Endothelial cell of umbilical vein (primary cell): ENCODE measurements at regions not wholly inside any gene's neighbourhood (a gene's known extent, or its start where the extent isn't known, plus 50 kb on each side); places are given as distances from the start of the nearest gene placed in this dataset.

ENCODE experiments used
- BruUV-seq: library from RNA; stranded (reverse); fragments of 400-500 nt; replicated peaks from 2 replicates; lab custom pipeline; 2021; lab: Mats Ljungman, UMichigan
- CTCF ChIA-PET: fragments of 300-600, 350-600 bp; sonication (Branson Sonifier 250); formaldehyde crosslinking; loops from one replicate; lab custom pipeline; 2021; ENCODE audit warnings: antibody characterized with exemption, inconsistent platforms; lab: Charles Lee
- POLR2A ChIA-PET: fragments of 300-600, 350-600 bp; sonication (Branson Sonifier 250); formaldehyde crosslinking; loops from one replicate; lab custom pipeline; 2021; ENCODE audit warnings: antibody characterized with exemption, inconsistent platforms; lab: Charles Lee
- DNase-seq: peaks from one replicate; pipeline ENCODE4 v3.0.0-alpha.2; 2011; ENCODE audit warnings: low read depth, low spot score
- FAIRE-seq: peaks from 2 replicates; lab custom pipeline; 2011; peaks lifted over from hg19 to GRCh38; lab: Jason Lieb, UNC
- H2AFZ ChIP-seq: 2 replicates; pipeline ENCODE4 v1.6.0; 2012; ENCODE audit warnings: low read depth, low read length, control low read depth, inconsistent platforms
- H3K27ac ChIP-seq: 2 replicates; pipeline ENCODE4 v1.5.1; 2011; ENCODE audit warnings: low read depth, mild to moderate bottlenecking, control low read depth, low read length, moderate library complexity; ENCODE audit not compliant: insufficient read depth
- H3K27me3 ChIP-seq, 2 experiments: 2 replicates each; pipeline versions ENCODE4 v1.6.0 to v1.6.1; 2011; ENCODE audit warnings: low read length in 2 of 2, mixed read lengths in 1 of 2; ENCODE audit not compliant: control insufficient read depth in 2 of 2, insufficient read depth in 2 of 2
- H3K36me3 ChIP-seq, 2 experiments: 2 replicates in 1 of 2; 3 replicates in 1 of 2; pipeline ENCODE4 v1.5.1; 2011; ENCODE audit warnings: low read length in 2 of 2, mild to moderate bottlenecking in 1 of 2, moderate library complexity in 1 of 2; ENCODE audit not compliant: control insufficient read depth in 2 of 2, insufficient read depth in 2 of 2; ENCODE audit errors: extremely low read depth in 1 of 2
- H3K4me1 ChIP-seq: 3 replicates; pipeline ENCODE4 v1.5.1; 2011; ENCODE audit warnings: mild to moderate bottlenecking, low read length; ENCODE audit not compliant: control insufficient read depth, insufficient read depth; ENCODE audit errors: extremely low read depth
- H3K4me2 ChIP-seq: 2 replicates; pipeline ENCODE4 v1.6.1; 2011; ENCODE audit warnings: low read length, control low read depth, mixed read lengths; ENCODE audit not compliant: insufficient read depth
- H3K4me3 ChIP-seq, 3 experiments: fragments of 200-600 bp in 1 of 3; sonication (generic), shearing (Covaris generic) in 1 of 3; replicated peaks in 1 of 3; 2 replicates each; pipeline ENCODE4 v1.5.1; 2011 to 2016; ENCODE audit warnings: control low read depth in 3 of 3, low read length in 3 of 3, mild to moderate bottlenecking in 2 of 3, inconsistent platforms in 1 of 3, low read depth in 1 of 3, moderate library complexity in 1 of 3; ENCODE audit not compliant: insufficient read depth in 1 of 3
- H3K79me2 ChIP-seq: 2 replicates; pipeline ENCODE4 v1.6.0; 2012; ENCODE audit warnings: low read length, inconsistent platforms; ENCODE audit not compliant: control insufficient read depth, insufficient read depth
- H3K9ac ChIP-seq: replicated peaks from 2 replicates; pipeline ENCODE3; 2011; ENCODE audit warnings: low read length, control low read depth; ENCODE audit not compliant: insufficient read depth; ENCODE audit errors: extremely low read depth
- H3K9me1 ChIP-seq: replicated peaks from 3 replicates; pipeline ENCODE4 v1.6.0; 2011; ENCODE audit warnings: mild to moderate bottlenecking, low read length; ENCODE audit not compliant: control insufficient read depth, insufficient read depth; ENCODE audit errors: extremely low read depth
- H3K9me3 ChIP-seq: replicated peaks from 2 replicates; pipeline ENCODE4 v1.5.1; 2012; ENCODE audit warnings: low read length, inconsistent platforms; ENCODE audit not compliant: control insufficient read depth, insufficient read depth
- H4K20me1 ChIP-seq: replicated peaks from 2 replicates; pipeline ENCODE3; 2011; ENCODE audit warnings: mild to moderate bottlenecking, low read length; ENCODE audit not compliant: control insufficient read depth, insufficient read depth; ENCODE audit errors: extremely low read depth
- CTCF ChIP-seq, 2 donors: IDR thresholded peaks; 1 replicate in 1 of 2; 2 replicates in 1 of 2; pipeline ENCODE4 v1.5.1; 2011; ENCODE audit warnings: low read length in 2 of 2, mild to moderate bottlenecking in 2 of 2, moderate library complexity in 2 of 2, control low read depth in 1 of 2, inconsistent platforms in 1 of 2, low read depth in 1 of 2; ENCODE audit not compliant: insufficient read depth in 1 of 2; ENCODE audit errors: extremely low read depth in 1 of 2
- EZH2 ChIP-seq: IDR thresholded peaks from 2 replicates; pipeline ENCODE4 v1.6.1; 2012; ENCODE audit warnings: borderline replicate concordance, low read depth, mild to moderate bottlenecking, moderate library complexity, low read length, inconsistent platforms; ENCODE audit not compliant: severe bottlenecking
- FOS ChIP-seq: IDR thresholded peaks from 2 replicates; pipeline ENCODE4 v1.6.1; 2011; ENCODE audit warnings: mild to moderate bottlenecking, low read length, moderate library complexity, borderline replicate concordance; ENCODE audit not compliant: insufficient read depth
- GATA2 ChIP-seq: IDR thresholded peaks from 2 replicates; pipeline ENCODE4 v1.7.0; 2011; ENCODE audit warnings: low read depth, mild to moderate bottlenecking, moderate library complexity, mixed read lengths, low read length; ENCODE audit not compliant: insufficient read length, insufficient read depth
- JUN ChIP-seq: IDR thresholded peaks from 2 replicates; pipeline ENCODE4 v1.6.1; 2011; ENCODE audit warnings: borderline replicate concordance, low read depth; ENCODE audit not compliant: insufficient read length, insufficient read depth
- MAX ChIP-seq: IDR thresholded peaks from 2 replicates; pipeline ENCODE4 v1.6.1; 2011; ENCODE audit not compliant: insufficient read depth, insufficient read length
- MYC ChIP-seq: IDR thresholded peaks from one replicate; pipeline ENCODE4 v1.6.1; 2011; ENCODE audit warnings: mild to moderate bottlenecking, low read depth, low read length
- POLR2A ChIP-seq: IDR thresholded peaks from 2 replicates; pipeline ENCODE4 v1.6.1; 2012; ENCODE audit warnings: low read depth, mild to moderate bottlenecking, control low read depth, low read length
- POLR2AphosphoS5 ChIP-seq: IDR thresholded peaks from 2 replicates; pipeline ENCODE4 v1.6.1; 2012; ENCODE audit warnings: low read depth, mild to moderate bottlenecking, control low read depth, low read length, moderate library complexity; ENCODE audit not compliant: insufficient read depth
- dilution Hi-C: fragments of 300-500 bp; cut with MboI; formaldehyde crosslinking; loops from one replicate; pipeline ENCODE4 v1.15.0; 2019; ENCODE audit warnings: low sequenced_read_pairs; ENCODE audit not compliant: extremely low pct_ligation_motif_present
- intact Hi-C: fragments of 100-400 bp; cut with micrococcal nuclease; formaldehyde crosslinking; loops from one replicate; pipeline ENCODE4 v1.10.0; 2022

DNA sequence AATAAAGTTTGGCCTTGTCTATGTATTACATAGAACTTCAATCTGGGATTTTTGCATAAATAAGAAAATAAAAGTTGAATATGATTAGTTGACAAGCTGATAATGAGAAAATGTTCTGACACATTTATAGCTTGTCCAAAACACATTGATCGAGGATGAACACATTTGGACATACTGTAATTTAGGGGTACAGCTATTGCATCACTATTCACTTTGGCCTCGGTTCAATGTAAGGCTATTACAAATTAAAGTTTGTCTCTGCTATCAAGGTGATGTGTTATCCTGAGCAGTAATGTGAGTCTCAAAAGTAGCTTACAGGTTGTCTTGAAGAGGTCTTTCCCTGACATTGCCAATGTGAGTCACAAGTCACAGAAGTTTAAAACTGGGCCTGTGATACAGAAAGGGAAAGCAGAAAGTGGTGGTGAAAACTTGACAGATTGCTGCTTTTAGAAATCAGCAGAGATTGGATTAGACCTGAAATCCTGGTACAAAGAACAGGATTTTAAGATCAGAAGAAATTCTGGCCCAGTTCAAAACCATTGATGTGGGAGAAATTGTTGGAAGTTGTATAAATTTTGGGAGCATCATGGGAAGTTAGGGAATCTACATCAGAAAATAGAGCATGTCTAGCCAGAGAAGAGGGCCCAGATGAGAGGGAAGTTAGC lies 674.1 kb downstream of the NYAP2 start:
- H3K36me3 ChIP-seq: no peaks in the 10 kb centered on the region
- no peaks in the 10 kb centered on the region for H3K79me2 ChIP-seq
- FAIRE-seq (no peak), DNase-seq (no peak)
- BruUV-seq: no TSS peak
- H2AFZ ChIP-seq: no peak overlapping the region
- dilution Hi-C loops (no loop called here), intact Hi-C loops (no loop called here)
- H3K9me3 ChIP-seq: no peaks in the 10 kb centered on the region
- H4K20me1 ChIP-seq: no peaks in the 10 kb centered on the region
- POLR2A ChIA-PET: no interaction called here
- H3K27me3 ChIP-seq: no peaks in the 10 kb centered on the region
- no peaks in the 10 kb centered on the region for H3K4me1 ChIP-seq
- H3K4me3 ChIP-seq: no peak overlapping the region
- CTCF ChIA-PET: interaction anchor here (1.1 kb wide), 1 partner anchor 15 kb away, joined by 3 read pairs; no protein-coding TSS in a partner anchor
- TF ChIP-seq MAX: no peak
- no peak overlapping the region for H3K4me2 ChIP-seq
- no peak overlapping the region for H3K27ac ChIP-seq
- no peaks in the 10 kb centered on the region for H3K9me1 ChIP-seq
- H3K9ac ChIP-seq: no peak overlapping the region

DNA sequence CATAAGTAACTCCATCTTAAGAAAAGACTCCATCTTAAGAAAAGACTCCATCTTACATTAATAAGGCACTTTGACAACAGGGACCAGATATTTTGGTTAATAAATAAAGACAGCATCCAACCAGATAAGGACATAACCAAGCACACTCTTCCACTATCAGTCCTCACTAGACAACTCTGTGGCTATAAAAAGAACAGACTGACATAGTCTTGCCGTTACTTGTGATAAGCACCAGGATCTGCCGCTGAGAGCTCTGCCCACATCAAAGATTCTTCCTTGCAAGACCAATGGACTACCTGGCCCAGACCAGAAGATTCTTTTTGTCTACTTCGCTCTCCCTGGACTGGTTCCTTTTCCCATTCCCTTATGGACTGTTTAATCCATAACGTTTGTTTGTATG lies 667.4 kb downstream of the NYAP2 start:
- Histone ChIP-seq H3K79me2 (no peaks in the 10 kb centered on the region), H3K36me3 (no peaks in the 10 kb centered on the region), H3K27me3 (no peaks in the 10 kb centered on the region), H3K4me2 (no peak overlapping the region), H3K9ac (no peak overlapping the region), H3K27ac (no peak overlapping the region), H3K9me1 (no peaks in the 10 kb centered on the region), H4K20me1 (no peaks in the 10 kb centered on the region), H3K9me3 (no peaks in the 10 kb centered on the region), H3K4me1 (no peaks in the 10 kb centered on the region), H3K4me3 (no peak overlapping the region), H2AFZ (no peak overlapping the region)
- DNase-seq (no peak), FAIRE-seq (no peak)
- intact Hi-C loops (no loop called here), dilution Hi-C loops (no loop called here)
- BruUV-seq: no TSS peak
- TF ChIP-seq MYC (no peak), POLR2AphosphoS5 (no peak), JUN (no peak), MAX (no peak), EZH2 (no peak), GATA2 (no peak), FOS (no peak), CTCF (IDR thresholded peaks at IDR 0.05; ENCODE audit: extremely low read depth in 1 of 2, insufficient read depth in 1 of 2, low read depth in 1 of 2, low read length in 2 of 2) (no peak), POLR2A (no peak)
- CTCF ChIA-PET: no interaction called here
- POLR2A ChIA-PET: no interaction called here
